Effector memory CD8-positive, alpha-beta T cell (primary cell): ENCODE measurements at regions not wholly inside any gene's neighbourhood (a gene's known extent, or its start where the extent isn't known, plus 50 kb on each side); places are given as distances from the start of the nearest gene placed in this dataset.

Experiments used
- ATAC-seq: fragments of 150-1000 bp; cut with Tn5 transposase; replicated peaks from 2 replicates; pipeline ENCODE4 v1.10.0; 2021; ENCODE audit warnings: mild to moderate bottlenecking, moderate library complexity
- DNase-seq, 3 experiments: peaks; one replicate each; pipeline ENCODE4 v3.0.0; 2021
- H3K27ac Mint-ChIP-seq, 2 donors: one replicate each; pipeline ENCODE4 v1.8.0; 2022; ENCODE audit warnings: mild to moderate bottlenecking in 2 of 2, mixed read lengths in 2 of 2, moderate library complexity in 2 of 2
- H3K27me3 Mint-ChIP-seq, 2 donors: one replicate each; pipeline ENCODE4 v1.8.0; 2022; ENCODE audit warnings: mixed read lengths in 2 of 2
- H3K36me3 Mint-ChIP-seq: one replicate; pipeline ENCODE4 v1.8.0; 2022; ENCODE audit warnings: mild to moderate bottlenecking, moderate library complexity, mixed read lengths; ENCODE audit not compliant: insufficient read depth
- H3K4me1 Mint-ChIP-seq, 2 donors: one replicate each; pipeline ENCODE4 v1.8.0; 2022; ENCODE audit warnings: low read depth in 2 of 2, mixed read lengths in 2 of 2
- H3K4me3 Mint-ChIP-seq, 2 donors: one replicate each; pipeline ENCODE4 v1.8.0; 2022; ENCODE audit warnings: mild to moderate bottlenecking in 2 of 2, mixed read lengths in 2 of 2, moderate library complexity in 2 of 2
- H3K9me3 Mint-ChIP-seq, 2 donors: one replicate each; pipeline ENCODE4 v1.8.0; 2022; ENCODE audit warnings: mixed read lengths in 2 of 2

DNA sequence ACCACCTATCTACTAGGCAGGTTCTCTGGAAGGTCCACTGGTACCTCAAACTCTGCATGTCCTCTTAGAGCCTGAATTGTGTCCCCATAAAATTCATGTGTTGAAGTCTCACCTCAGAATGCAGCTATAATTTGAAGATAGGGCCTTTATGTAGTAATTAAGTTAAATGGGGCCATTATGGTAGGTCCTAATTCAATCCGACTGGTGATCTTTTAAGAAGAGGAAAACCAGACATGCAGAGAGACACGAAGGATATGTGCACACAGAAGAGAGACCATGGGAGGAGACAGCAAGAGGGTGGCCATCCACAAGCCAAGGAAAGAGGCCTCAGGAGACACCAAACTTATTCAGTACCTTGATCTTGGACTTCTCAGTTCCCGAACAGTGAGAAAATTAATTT, 345.4 kb downstream of the ENC1 start:
- Mint-ChIP-seq H3K4me1 (no peaks in the 10 kb centered on the region), H3K27me3 (peaks cover 0 to 4% of the 10 kb centered on the region in 2 donors), H3K9me3 (no peaks in the 10 kb centered on the region), H3K27ac (no peak overlapping the region), H3K4me3 (no peak overlapping the region), H3K36me3 (no peaks in the 10 kb centered on the region)
- no peak for DNase-seq
- no peak for ATAC-seq

DNA sequence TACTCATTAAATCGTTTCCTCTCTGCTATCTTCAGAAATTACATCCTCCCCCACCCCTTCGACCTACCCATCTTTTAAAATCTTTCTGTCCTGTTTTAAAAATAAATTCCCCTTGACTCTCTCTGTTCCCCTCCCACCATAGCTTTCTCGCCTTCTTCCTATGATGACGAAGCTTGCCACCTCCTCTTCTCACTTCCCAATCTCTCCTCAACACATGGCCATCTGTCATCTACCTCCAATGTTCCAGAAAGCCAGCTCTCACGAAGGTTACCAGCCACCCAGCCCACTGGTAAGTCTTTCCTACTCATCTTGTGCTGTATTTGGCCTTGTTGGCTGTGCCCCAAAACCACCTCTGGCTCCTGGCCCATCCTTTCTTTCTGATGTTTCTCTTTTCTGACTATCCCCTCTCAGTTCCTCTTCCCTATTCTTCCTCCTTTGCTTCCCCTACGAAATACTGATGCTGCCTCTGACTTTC, 346.3 kb downstream of the ENC1 start:
- Mint-ChIP-seq H3K27me3 (peaks cover 0 to 4% of the 10 kb centered on the region in 2 donors), H3K36me3 (no peaks in the 10 kb centered on the region), H3K27ac (no peak overlapping the region), H3K9me3 (no peaks in the 10 kb centered on the region), H3K4me1 (no peaks in the 10 kb centered on the region), H3K4me3 (no peak overlapping the region)
- DNase-seq = no peak
- no peak for ATAC-seq

DNA sequence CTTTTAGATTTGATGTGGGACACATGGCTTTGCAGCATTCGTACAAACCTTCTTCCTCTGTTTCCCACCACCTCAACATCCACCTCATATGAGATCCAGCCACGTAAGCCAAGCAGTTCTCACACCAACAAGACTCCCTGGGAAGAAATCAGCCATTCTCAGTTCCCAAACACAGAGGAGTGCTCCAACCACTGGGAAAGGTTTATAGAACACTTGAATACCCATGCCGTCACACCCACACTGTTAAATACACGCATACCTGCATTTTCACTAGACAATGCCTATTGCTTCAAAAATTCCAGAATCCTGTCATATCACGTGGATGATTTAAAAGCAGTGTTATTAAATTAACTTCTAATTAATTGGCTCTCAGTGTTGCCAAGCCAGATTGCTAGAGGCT, 347.3 kb downstream of the ENC1 start:
- no peak overlapping the region for H3K27ac Mint-ChIP-seq
- H3K4me1 Mint-ChIP-seq = no peaks in the 10 kb centered on the region
- no peaks in the 10 kb centered on the region for H3K36me3 Mint-ChIP-seq
- H3K9me3 Mint-ChIP-seq = no peaks in the 10 kb centered on the region
- H3K27me3 Mint-ChIP-seq = peaks cover 5% of the 10 kb centered on the region in 2 donors
- ATAC-seq (no peak), DNase-seq (no peak)
- no peak overlapping the region for H3K4me3 Mint-ChIP-seq

DNA sequence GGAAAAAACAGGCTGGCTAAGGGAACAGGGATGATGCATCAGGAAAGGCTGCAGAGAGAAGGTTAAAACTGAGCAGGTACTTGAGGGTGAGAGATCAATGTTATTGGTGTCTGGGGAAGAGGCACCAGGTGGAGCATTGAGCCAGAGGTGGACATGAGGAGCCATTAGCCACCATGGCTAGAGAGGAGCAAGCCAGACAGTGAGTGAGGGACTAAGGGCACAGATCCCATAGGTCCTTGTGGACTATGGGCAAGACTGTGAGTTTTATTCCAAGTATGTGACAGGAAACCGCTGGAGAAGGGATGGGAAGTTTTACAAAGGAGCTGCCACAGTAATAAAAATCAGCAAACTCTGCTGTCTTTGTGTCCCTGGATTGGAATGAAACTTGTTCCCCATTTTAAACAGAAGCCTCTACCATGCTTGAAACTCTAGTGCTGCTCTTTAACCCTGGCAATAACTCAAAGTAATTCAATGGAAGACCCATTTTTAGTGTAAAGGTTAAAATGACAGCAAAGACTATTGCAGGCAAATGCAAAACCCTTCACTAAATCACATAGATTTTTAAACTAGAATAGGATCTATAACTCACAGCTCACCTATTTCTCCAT, 349.8 kb downstream of the ENC1 start:
- Mint-ChIP-seq H3K27me3 (peaks cover 15 to 18% of the 10 kb centered on the region in 2 donors), H3K9me3 (no peaks in the 10 kb centered on the region), H3K36me3 (no peaks in the 10 kb centered on the region), H3K27ac (no peak overlapping the region), H3K4me1 (no peaks in the 10 kb centered on the region), H3K4me3 (no peak overlapping the region)
- DNase-seq (no peak), ATAC-seq (no peak)

DNA sequence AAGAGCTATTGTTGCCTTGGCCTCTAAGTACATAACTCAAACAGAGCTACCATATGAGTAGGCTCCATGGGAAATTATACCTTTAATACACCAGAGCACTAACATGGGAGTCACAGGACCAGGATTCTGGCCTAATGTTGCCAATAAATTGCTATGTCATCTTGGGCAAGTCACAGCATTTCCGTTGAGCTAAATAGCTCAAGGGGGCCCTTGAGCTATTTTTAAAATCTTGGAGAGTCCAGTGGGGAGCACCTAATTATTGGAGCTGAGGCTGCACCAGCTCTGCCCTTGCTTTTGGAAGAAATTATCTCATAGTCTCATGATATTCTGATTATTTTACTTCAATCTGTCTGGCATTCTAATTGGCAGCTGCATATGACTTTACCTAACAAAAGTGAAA, 350.8 kb downstream of the ENC1 start:
- DNase-seq (no peak), ATAC-seq (no peak)
- no peaks in the 10 kb centered on the region for H3K4me1 Mint-ChIP-seq
- no peak overlapping the region for H3K27ac Mint-ChIP-seq
- H3K9me3 Mint-ChIP-seq = no peaks in the 10 kb centered on the region
- H3K4me3 Mint-ChIP-seq = no peak overlapping the region
- peaks cover 15 to 26% of the 10 kb centered on the region in 2 donors for H3K27me3 Mint-ChIP-seq
- H3K36me3 Mint-ChIP-seq = no peaks in the 10 kb centered on the region

DNA sequence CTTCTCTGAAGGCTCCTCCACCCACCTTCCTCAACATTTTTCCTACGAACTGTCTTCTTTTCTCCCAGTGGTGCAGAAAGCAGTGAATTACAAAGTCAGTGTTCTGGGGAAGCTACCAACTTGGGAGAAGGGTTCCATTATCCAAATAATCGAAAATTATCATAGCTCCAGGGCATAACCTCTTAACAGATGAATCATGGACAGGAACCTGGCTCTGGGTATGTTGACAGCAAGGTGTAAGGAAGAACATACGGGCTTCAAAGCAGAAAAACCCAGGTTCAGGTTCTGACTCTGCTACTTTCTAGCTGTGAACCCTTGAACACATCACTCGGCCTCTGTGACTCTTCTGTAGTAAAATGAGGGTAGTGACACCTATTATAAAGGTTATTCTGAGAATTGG, 351.3 kb downstream of the ENC1 start:
- peaks cover 18 to 31% of the 10 kb centered on the region in 2 donors for H3K27me3 Mint-ChIP-seq

DNA sequence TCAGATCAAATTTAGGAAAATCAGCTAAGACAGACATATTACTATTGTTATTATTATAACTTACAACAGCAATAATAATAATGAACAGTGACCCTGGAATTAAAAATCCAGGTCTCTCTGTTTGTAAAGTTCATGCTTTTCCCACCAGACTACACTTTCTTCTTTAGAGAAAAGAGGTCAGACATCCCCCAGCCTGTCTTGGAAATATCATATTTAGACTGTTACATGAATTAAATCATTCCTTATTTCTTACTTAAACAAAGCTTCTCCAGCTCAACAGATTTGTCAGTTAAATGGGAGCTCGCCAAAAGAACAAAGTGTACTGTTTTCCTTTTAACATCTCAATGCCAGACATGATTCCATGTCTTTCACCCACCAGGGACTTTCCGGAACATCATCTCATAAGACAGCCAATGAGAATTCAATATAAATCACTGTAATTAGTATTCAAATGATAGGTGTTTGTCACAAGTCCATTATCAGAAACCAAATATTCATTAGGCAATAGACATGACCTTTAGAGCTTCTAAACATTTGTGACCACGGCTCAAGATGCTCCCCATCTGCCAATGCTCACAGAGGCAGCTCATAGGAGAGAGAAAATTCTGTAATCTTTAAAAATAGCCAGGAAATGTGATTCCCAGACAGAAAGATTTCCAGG, 351.9 kb downstream of the ENC1 start:
- Mint-ChIP-seq H3K27ac (no peak overlapping the region), H3K4me3 (no peak overlapping the region)

More for the DNA sequence above, 351.3 kb downstream of the ENC1 start:
- DNase-seq (no peak), ATAC-seq (no peak)
- no peaks in the 10 kb centered on the region for H3K9me3 Mint-ChIP-seq
- no peaks in the 10 kb centered on the region for H3K36me3 Mint-ChIP-seq
- H3K27ac Mint-ChIP-seq = no peak overlapping the region
- no peak overlapping the region for H3K4me3 Mint-ChIP-seq
- no peaks in the 10 kb centered on the region for H3K4me1 Mint-ChIP-seq

DNA sequence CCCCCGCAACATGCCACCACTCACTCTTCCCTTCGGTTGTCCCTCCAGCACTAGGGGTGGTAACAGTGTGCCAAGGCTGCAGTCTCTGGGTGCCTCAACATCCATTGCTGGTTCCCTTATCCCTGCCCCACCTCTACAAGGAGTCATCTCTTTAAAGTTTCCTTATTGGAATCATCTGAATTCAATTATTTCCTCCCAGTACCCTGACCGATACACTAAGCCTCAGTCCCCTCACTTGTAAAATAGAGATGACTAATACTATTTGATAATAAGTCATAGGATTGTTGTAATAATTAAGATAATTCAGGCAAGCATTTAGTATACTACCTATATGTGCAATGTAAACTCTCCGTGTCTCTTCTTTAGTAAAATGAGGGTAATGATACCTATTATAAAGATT, 352.5 kb downstream of the ENC1 start:
- H3K36me3 Mint-ChIP-seq = no peaks in the 10 kb centered on the region
- H3K9me3 Mint-ChIP-seq = no peaks in the 10 kb centered on the region
- ATAC-seq = no peak
- no peaks in the 10 kb centered on the region for H3K4me1 Mint-ChIP-seq
- H3K4me3 Mint-ChIP-seq = no peak overlapping the region
- no peak for DNase-seq
- peaks cover 29 to 36% of the 10 kb centered on the region in 2 donors for H3K27me3 Mint-ChIP-seq
- H3K27ac Mint-ChIP-seq = no peak overlapping the region

More for the DNA sequence above, 351.9 kb downstream of the ENC1 start:
- H3K36me3 Mint-ChIP-seq = no peaks in the 10 kb centered on the region
- ATAC-seq (no peak), DNase-seq (no peak)
- no peaks in the 10 kb centered on the region for H3K9me3 Mint-ChIP-seq
- peaks cover 25 to 36% of the 10 kb centered on the region in 2 donors for H3K27me3 Mint-ChIP-seq
- H3K4me1 Mint-ChIP-seq = no peaks in the 10 kb centered on the region

DNA sequence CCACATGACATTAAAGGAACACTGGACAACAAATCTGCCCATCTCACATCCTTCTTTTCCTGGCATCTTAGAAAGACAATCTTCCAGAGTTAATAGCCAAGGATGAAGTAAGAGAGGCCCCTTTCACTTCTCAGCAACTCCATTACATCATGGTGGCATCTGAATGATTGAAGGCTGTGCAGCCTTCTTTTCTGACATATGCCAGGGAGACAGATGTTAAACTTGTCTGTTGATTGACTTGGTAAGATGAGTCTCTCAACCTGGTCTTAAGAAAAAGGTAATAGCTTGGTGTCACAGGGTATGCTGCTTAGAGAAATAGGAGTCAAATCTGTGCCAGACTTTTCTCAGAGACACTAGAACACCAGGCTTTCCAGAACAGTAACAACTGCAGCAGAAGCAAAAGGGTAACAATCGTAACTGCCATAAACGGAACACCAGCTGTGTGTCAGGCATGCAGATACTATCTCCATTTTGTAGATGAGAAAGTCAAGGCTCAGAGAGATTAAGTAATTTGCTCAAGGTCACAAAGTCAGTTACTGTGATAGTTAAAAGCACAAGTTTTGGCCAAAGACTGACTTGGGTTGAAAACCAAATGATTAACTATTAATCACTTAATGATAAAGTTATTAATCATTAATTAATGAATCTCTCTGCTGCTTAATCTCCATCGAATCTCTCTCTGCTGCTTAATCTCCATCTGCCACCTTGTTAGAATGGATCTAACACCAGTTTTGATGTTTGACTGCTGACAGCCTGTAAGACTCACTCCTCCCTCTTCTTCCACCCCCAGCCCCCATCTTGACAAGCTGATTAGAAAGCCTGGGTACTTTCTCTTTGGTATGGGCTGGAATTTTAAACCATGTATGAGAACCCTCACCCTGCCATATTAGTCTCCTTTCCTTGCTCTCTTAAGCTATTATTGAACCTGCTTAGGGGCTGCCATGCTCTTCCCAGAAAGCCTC, 353.5 kb downstream of the ENC1 start:
- no peak for DNase-seq
- H3K36me3 Mint-ChIP-seq = no peaks in the 10 kb centered on the region
- no peaks in the 10 kb centered on the region for H3K4me1 Mint-ChIP-seq
- H3K9me3 Mint-ChIP-seq = no peaks in the 10 kb centered on the region
- no peak overlapping the region for H3K4me3 Mint-ChIP-seq
- H3K27ac Mint-ChIP-seq = no peak overlapping the region
- no peak for ATAC-seq
- peaks cover 29 to 34% of the 10 kb centered on the region in 2 donors for H3K27me3 Mint-ChIP-seq

DNA sequence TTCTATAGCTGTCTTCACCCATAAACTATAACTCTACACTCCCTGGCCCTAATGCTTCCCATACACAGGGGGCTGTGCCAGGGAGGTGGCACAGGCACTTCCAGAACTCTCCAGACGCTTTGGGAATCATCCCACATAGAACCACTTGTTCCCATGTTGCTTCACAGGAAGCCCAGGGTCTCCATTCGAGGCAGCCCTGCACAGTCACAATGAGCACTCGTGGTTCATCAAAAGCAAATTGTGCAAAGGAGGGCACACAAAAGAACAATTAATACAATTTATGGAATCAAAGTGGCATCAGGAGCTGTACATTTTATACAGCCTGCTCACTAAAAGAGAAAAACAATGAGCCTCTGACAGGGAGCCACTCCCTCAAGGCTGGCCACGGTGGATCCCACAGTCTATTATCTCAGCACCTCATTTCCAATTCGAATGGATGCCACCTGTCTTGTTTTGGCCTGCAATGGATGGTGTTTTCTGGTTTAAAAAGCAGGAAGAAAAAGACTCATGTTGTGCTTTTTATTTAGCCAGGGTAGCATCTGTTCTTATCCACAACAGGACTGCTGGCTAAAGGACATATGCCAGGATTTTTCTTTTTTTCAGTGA, 354.8 kb downstream of the ENC1 start:
- Mint-ChIP-seq H3K27me3 (peaks cover 29 to 33% of the 10 kb centered on the region in 2 donors), H3K4me1 (no peaks in the 10 kb centered on the region), H3K4me3 (no peak overlapping the region), H3K9me3 (no peaks in the 10 kb centered on the region), H3K36me3 (no peaks in the 10 kb centered on the region), H3K27ac (no peak overlapping the region)
- DNase-seq (no peak), ATAC-seq (no peak)

DNA sequence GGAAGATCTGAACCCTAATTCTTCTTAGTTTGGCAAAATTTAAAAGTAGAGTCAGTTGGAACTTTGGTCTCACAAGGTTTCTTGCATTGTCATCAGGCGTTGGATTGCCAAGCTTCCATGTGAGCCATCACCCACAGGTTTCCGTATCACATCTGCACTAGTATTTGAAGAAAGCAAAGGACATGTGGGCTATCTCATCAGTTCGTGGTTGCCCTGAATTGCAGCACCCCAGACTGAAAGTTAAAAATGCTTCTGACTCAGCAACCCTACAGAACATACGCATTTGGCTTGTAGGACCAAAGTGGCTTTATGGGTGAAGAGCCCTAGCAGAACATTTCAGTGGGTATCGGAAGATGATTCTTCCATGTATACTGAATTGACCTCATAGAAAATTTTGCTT, 358.0 kb downstream of the ENC1 start:
- no peaks in the 10 kb centered on the region for H3K9me3 Mint-ChIP-seq
- H3K4me1 Mint-ChIP-seq = no peaks in the 10 kb centered on the region
- H3K27ac Mint-ChIP-seq = no peak overlapping the region
- H3K27me3 Mint-ChIP-seq = peaks cover 17 to 28% of the 10 kb centered on the region in 2 donors
- ATAC-seq (no peak), DNase-seq (no peak)
- H3K36me3 Mint-ChIP-seq = no peaks in the 10 kb centered on the region
- H3K4me3 Mint-ChIP-seq = no peak overlapping the region

DNA sequence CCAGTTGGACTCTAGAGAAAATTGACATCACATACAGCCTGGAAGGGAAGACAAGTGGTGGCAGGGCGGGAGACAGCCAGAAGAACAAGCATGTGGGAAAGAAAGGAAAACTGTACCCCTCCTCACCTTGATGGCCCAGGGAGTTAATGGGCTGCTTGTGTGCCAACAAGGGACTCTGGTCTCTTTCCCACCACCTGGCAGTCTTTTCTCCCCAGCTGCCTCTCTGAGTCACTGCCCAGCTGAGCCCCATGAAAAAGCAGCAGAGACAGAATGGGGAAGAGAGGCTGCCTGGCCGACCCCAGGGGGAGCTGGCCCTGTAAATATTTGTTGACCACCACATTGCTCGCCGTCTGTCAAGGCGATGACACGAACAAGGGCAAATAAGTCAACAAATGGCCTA, 359.4 kb downstream of the ENC1 start:
- H3K36me3 Mint-ChIP-seq = no peaks in the 10 kb centered on the region
- ATAC-seq = no peak
- DNase-seq = no peak
- H3K9me3 Mint-ChIP-seq = no peaks in the 10 kb centered on the region
- H3K27ac Mint-ChIP-seq = no peak overlapping the region
- H3K4me3 Mint-ChIP-seq = no peak overlapping the region
- H3K4me1 Mint-ChIP-seq = no peaks in the 10 kb centered on the region
- H3K27me3 Mint-ChIP-seq = peaks cover 17 to 33% of the 10 kb centered on the region in 2 donors

DNA sequence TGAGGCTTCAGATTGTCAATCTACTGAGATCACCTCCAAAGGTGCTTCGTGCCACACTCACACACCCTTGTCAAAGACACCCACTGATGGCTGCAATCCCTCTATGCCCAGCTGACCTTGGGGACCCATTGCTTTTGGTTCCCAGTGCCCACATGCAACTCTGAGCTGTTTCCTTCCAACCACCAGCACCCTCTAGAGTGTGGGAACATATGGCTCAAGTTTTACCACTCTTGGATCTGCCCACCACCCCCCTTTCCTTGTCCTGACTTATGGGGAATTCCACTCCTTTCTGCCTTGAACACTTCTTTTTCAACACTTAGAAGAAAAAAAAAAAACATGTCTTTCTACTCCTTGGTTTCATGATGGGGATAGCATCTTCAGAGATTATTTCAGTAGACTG, 360.2 kb downstream of the ENC1 start:
- DNase-seq (no peak), ATAC-seq (no peak)
- Mint-ChIP-seq H3K4me3 (no peak overlapping the region), H3K9me3 (no peaks in the 10 kb centered on the region), H3K4me1 (no peaks in the 10 kb centered on the region), H3K27ac (no peak overlapping the region), H3K27me3 (peaks cover 22 to 28% of the 10 kb centered on the region in 2 donors), H3K36me3 (no peaks in the 10 kb centered on the region)
